Chondrocyte (in vitro differentiated cells): ENCODE measurements at regions not wholly inside any gene's neighbourhood (a gene's known extent, or its start where the extent isn't known, plus 50 kb on each side); places are given as distances from the start of the nearest gene placed in this dataset.
"Not testable (repeated sequence)": the region's sequence is repeated elsewhere in the genome, so short reads cannot be mapped to it uniquely, and the experiment has no call there.

Experiments used
- DNase-seq: peaks from one replicate; pipeline ENCODE4 v3.0.0; 2021; ENCODE audit warnings: mixed read lengths, low spot score
- H3K27ac Mint-ChIP-seq: one replicate; pipeline ENCODE4 v1.8.0; 2021; ENCODE audit warnings: mild to moderate bottlenecking, moderate library complexity, mixed read lengths; ENCODE audit not compliant: unreplicated experiment
- H3K27me3 Mint-ChIP-seq: 2 replicates; pipeline ENCODE4 v1.8.0; 2021; ENCODE audit warnings: low read depth, mixed read lengths
- H3K36me3 Mint-ChIP-seq: 2 replicates; pipeline ENCODE4 v1.8.0; 2021; ENCODE audit warnings: low read depth, mixed read lengths
- H3K4me1 Mint-ChIP-seq: 2 replicates; pipeline ENCODE4 v1.8.0; 2021; ENCODE audit warnings: low read depth, mild to moderate bottlenecking, mixed read lengths
- H3K4me3 Mint-ChIP-seq: one replicate; pipeline ENCODE4 v1.8.0; 2021; ENCODE audit warnings: mild to moderate bottlenecking, moderate library complexity, mixed read lengths; ENCODE audit not compliant: unreplicated experiment
- H3K9me3 Mint-ChIP-seq: 2 replicates; pipeline ENCODE4 v1.8.0; 2021; ENCODE audit warnings: low read depth, mixed read lengths
- CTCF ChIP-seq: fragments of 200-600 bp; sonication (generic); IDR thresholded peaks from 2 replicates; pipeline ENCODE4 v1.5.0; 2021; ENCODE audit warnings: antibody characterized with exemption, mild to moderate bottlenecking, moderate library complexity

GRCh38 chrX:124181515-124181914 lies 150.9 kb upstream of the TEX13D start:
- not testable (repeated sequence) for H3K4me3 Mint-ChIP-seq, H3K36me3 Mint-ChIP-seq, H3K27ac Mint-ChIP-seq, H3K27me3 Mint-ChIP-seq, DNase-seq, H3K4me1 Mint-ChIP-seq
- peaks cover 10% of the 10 kb centered on the region for H3K9me3 Mint-ChIP-seq

GRCh38 chrX:124190440-124190839 lies 142.0 kb upstream of the TEX13D start:
- peaks cover 3% of the 10 kb centered on the region for H3K27me3 Mint-ChIP-seq
- peaks cover 6% of the 10 kb centered on the region for H3K9me3 Mint-ChIP-seq
- TF ChIP-seq CTCF, result no peak
- H3K36me3 Mint-ChIP-seq, result no peaks in the 10 kb centered on the region
- no peak overlapping the region for H3K4me3 Mint-ChIP-seq
- H3K27ac Mint-ChIP-seq, result no peak overlapping the region
- DNase-seq, result no peak
- no peaks in the 10 kb centered on the region for H3K4me1 Mint-ChIP-seq

- DNase-seq, result no peak
- Mint-ChIP-seq H3K9me3 (peaks cover 5% of the 10 kb centered on the region), H3K36me3 (no peaks in the 10 kb centered on the region)
Observed at GRCh38 chrX:124194199-124194598, 138.3 kb upstream of the TEX13D start.

GRCh38 chrX:124194901-124195300 lies 137.6 kb upstream of the TEX13D start:
- Mint-ChIP-seq H3K4me3 (no peak overlapping the region), H3K36me3 (no peaks in the 10 kb centered on the region), H3K9me3 (peaks cover 7% of the 10 kb centered on the region), H3K27me3 (no peaks in the 10 kb centered on the region), H3K4me1 (no peaks in the 10 kb centered on the region), H3K27ac (no peak overlapping the region)
- DNase-seq, result no peak
- no peak for TF ChIP-seq CTCF

More at GRCh38 chrX:124194199-124194598, 138.3 kb upstream of the TEX13D start:
- no peak for TF ChIP-seq CTCF
- Mint-ChIP-seq H3K27me3 (no peaks in the 10 kb centered on the region), H3K4me1 (no peaks in the 10 kb centered on the region), H3K4me3 (no peak overlapping the region), H3K27ac (no peak overlapping the region)

GRCh38 chrX:124203311-124203710 lies 129.1 kb upstream of the TEX13D start:
- Mint-ChIP-seq H3K27me3 (no peaks in the 10 kb centered on the region), H3K9me3 (peaks cover 25% of the 10 kb centered on the region)

More at GRCh38 chrX:124203311-124203710, 129.1 kb upstream of the TEX13D start:
- TF ChIP-seq CTCF, result no peak
- no peaks in the 10 kb centered on the region for H3K36me3 Mint-ChIP-seq
- no peak overlapping the region for H3K4me3 Mint-ChIP-seq
- no peaks in the 10 kb centered on the region for H3K4me1 Mint-ChIP-seq
- DNase-seq, result no peak
- H3K27ac Mint-ChIP-seq, result no peak overlapping the region
